ENCODE measurements at regions not wholly inside any gene's neighbourhood (a gene's known extent, or its start where the extent isn't known, plus 50 kb on each side); places are given as distances from the start of the nearest gene placed in this dataset.

GRCh38 chr17:68665373-68665772 lies 64.2 kb upstream of the FAM20A start:
- TF ChIP-seq, protein P1, sequence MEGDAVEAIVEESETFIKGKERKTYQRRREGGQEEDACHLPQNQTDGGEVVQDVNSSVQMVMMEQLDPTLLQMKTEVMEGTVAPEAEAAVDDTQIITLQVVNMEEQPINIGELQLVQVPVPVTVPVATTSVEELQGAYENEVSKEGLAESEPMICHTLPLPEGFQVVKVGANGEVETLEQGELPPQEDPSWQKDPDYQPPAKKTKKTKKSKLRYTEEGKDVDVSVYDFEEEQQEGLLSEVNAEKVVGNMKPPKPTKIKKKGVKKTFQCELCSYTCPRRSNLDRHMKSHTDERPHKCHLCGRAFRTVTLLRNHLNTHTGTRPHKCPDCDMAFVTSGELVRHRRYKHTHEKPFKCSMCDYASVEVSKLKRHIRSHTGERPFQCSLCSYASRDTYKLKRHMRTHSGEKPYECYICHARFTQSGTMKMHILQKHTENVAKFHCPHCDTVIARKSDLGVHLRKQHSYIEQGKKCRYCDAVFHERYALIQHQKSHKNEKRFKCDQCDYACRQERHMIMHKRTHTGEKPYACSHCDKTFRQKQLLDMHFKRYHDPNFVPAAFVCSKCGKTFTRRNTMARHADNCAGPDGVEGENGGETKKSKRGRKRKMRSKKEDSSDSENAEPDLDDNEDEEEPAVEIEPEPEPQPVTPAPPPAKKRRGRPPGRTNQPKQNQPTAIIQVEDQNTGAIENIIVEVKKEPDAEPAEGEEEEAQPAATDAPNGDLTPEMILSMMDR (IDR thresholded peaks at IDR 0.05), result no peak
- no peak for TF ChIP-seq POLR2A (IDR thresholded peaks at IDR 0.05)

Data from vagina (tissue), 2 donors.